NCI-H1092 (cell line): ENCODE measurements at regions not wholly inside any gene's neighbourhood (a gene's known extent, or its start where the extent isn't known, plus 50 kb on each side); places are given as distances from the start of the nearest gene placed in this dataset.

Experiments used
- DNase-seq: peaks from one replicate; lab custom pipeline; 2025; lab: John Stamatoyannopoulos, UW

GRCh38 chr18:43482136-43482535, 204.8 kb upstream of the SYT4 start:
- DNase-seq = no peak

GRCh38 chr18:43482600-43482999, 205.3 kb upstream of the SYT4 start:
- DNase-seq = no peak

DNA sequence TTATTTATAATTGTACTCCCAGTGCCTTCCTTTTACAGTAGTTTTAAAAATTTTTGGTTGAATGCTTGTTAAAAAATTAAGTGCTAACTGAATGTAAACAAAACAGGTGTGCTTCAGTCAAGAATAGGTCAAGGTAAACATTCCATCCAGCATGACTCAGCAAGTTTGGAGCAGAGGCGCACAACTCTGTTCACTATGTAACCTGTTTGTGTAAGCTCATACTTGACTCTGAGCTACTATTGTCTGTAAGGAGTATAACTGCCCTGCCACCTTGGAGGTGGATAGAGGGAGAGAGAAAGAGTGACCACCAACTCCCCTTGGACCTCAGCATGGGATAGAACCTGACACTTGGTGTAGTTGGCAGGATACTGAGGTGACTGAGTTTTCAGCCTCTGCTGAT, 207.4 kb upstream of the SYT4 start:
- DNase-seq = no peak

- DNase-seq = no peak
Measured at GRCh38 chr18:43485545-43485963, 208.3 kb upstream of the SYT4 start.

DNA sequence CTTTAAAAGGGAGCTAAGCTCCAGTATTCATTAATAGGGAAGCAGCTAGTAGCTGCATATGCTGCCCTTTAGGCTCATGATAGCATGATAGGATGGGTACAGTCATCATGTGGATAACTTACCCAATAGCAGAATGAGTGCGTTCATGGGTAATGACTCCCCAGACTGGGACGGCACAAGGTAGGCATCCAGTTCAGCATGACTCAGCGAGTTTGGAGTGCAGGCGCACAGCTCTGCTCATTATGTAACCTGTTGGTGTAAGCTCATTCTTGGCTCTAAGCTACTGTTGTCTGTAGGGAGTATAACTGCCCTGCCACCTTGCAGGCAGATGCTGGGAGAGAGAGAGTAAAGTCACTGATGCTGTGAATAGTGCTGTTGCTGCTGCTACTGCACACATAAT, 209.2 kb upstream of the SYT4 start:
- DNase-seq = no peak

DNA sequence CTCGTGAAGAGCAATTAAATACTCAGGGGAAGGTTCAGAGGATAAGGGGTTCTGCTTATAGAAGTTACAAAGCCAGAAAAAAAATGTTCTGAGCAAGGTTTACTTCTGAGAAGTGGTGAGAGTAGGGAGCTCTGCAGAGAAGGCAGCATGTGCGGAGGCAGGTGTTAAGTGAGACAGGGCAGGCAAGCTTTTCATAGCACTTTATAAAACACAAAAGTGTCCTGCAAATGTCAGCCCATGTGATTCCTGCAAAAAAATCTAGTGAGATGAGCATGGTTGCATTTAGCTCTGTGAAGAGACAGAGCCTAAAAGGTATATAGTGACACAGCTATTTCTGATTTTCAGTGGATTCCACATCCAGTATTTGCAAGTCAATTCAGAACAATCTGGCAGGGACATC, 223.8 kb upstream of the SYT4 start:
- DNase-seq = no peak

DNA sequence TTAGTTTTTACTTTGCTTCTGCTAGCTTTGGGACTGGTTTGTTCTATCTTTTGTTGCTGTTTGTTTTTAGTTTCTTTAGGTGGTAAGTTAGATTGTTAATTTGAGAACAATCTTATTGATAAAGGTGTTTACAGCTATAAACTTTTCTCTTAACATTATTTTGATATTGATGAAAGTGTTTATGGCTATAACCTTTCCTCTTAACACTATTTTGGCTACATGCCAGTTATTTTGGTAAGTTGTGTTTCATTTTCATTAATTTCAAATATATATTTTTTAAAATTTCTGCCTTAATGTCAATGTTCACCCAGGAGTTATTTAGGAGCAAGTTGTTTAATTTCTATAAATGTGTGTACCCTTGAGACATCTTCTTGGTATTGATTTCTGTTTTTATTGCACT, 229.6 kb upstream of the SYT4 start:
- DNase-seq = no peak

- DNase-seq = no peak
Measured at GRCh38 chr18:43507842-43508481, 230.7 kb upstream of the SYT4 start.

DNA sequence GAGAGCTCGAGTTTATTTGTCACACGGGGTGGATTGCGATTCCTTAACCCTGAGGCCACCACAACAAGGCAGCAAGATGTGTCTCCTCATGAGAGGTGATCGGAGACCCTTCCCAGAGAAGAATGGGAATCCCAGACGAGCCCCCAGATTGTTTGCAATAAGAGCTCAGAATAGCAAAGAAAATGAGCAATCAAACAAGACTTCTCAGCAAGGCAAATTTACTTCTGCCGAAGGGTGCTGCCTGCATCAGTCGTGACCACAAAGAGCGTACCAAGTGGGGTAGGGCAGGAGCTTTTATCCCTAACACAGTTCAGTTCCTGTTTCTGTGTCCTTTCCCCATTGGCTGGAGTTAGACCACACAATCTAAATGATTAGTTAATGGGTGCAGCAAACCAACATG, 237.5 kb upstream of the SYT4 start:
- DNase-seq = no peak

DNA sequence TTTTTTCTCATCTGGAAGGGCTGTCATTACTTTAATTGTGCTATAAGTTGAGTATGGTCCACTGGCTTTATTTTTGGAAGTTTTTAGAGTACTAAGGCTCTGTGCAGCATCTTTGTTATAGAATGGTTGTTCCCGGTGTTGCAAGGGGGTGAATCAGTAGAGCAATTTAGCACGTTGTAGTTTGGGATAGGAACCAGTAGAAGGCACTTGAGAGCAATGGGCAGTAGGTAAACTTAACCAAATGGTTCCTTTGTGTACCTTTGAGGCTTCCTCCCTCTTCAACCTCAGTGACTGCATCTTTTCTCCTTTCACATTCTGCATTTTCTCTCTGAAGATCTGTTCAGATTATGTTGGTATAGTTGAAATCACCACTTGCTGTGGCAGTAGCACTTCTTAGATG, 238.2 kb upstream of the SYT4 start:
- no peak for DNase-seq

GRCh38 chr18:43524260-43524659, 247.0 kb upstream of the SYT4 start:
- DNase-seq = no peak

DNA sequence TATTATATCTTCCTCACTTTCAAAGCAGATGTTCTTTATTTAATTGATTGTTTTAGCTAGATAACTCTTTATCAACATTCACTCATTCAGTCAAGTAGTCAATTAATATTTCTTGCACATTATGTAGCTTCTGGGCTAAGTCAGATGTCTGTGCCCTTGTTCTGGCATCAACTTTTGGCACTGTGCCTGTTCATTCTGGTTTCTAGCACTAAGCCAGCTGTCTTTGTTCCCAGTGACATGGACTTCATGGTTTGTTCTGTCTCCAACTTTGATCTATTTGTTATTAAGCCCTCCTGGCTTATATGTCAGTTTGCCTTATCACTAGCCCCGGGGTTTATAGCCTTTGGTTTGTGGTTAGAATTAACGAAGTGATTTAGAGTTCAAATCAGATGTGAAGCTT, 247.9 kb upstream of the SYT4 start:
- DNase-seq = no peak

DNA sequence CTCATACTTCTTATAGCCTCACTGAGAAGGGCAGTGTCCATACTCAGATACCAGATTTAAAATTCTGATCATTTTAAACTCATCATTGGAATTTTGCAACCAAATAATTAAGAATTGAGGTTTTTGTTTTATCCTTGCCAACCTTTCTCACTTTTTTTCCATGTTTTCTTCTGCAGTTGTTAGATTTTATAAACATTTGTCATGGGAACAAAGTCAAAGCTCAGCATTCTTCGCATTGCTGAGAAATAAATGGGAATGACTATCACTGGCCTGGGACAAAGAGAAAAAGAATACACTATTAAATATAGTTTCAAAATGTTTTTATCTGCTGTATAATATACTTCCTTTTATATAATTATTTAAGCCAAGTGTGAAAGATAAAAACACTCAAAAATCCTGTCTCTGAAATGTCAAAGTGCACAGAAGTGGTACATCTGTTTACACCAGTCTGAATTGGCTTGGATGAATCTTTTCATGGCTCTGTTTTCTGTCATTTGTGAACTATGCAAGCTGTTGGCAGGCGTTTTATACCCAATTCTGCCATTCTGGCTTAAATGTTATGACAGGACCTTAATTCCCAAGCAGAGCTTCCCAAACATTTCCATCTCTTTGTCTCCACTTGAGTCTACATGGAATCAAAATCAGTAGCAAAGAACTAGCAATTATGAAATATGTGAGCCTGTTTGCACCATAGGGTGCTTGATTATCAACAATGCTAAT, 249.3 kb upstream of the SYT4 start:
- DNase-seq = no peak

GRCh38 chr18:43531438-43531837, 254.1 kb upstream of the SYT4 start:
- no peak for DNase-seq

- no peak for DNase-seq
Measured at GRCh38 chr18:43533371-43533770, 256.1 kb upstream of the SYT4 start.

GRCh38 chr18:43534511-43534910, 257.2 kb upstream of the SYT4 start:
- DNase-seq = no peak

DNA sequence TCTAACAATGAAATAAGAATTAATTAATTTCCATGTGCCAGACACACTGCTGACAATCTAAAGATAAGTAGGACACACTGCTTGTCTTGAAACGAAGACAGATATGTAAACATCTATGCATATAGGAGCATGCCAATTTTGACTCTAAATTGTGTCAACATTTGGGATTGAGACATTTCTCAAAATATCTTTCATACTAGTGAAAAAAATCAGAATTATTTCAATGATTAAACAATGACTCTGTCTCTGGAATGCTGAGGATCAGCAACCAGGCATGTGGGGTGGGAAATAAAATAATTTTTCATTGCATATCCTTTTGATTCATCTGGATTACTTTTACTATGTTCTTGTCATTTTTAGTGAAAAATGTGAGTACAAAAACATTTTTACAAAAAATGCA, 262.6 kb upstream of the SYT4 start:
- no peak for DNase-seq

DNA sequence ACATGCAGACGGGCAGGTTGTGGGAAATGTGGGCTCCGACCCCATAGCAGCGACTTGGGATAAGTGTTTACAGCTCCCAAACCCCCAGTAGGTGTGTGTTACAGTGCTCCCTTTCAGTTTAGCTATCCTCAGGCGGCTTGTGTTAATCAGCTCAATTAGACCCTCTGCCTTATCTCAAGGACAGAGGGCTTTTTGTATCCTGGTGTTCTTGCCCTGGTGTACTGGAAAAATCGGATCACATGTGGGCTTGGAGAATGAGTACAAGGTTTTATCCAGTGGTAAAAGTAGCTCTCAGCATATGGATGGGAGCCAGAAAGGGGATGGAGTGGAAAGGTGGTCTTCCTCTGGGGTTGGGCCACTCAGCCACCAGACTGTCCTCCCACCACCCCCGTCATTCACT, 264.7 kb upstream of the SYT4 start:
- no peak for DNase-seq

GRCh38 chr18:43543236-43543635, 265.9 kb upstream of the SYT4 start:
- no peak for DNase-seq

DNA sequence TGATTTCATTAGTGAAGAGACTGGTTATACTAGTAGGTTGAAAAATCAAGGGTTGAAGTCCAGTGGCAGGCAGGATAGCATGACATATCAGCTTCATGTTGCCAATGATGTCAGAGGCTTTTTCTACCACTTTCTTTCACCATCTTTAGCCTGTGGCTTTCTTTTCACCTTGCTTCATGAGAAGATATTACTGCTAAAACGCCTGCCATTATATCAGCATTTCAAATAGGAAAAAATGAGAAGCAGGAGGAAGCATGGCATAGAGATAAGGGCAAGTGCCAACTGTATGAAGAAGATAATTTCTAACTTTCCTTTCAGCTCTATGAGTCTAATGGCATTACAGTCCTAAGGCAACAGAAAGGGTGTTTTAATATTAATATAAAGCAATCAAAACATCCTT, 270.2 kb upstream of the SYT4 start:
- DNase-seq = no peak

DNA sequence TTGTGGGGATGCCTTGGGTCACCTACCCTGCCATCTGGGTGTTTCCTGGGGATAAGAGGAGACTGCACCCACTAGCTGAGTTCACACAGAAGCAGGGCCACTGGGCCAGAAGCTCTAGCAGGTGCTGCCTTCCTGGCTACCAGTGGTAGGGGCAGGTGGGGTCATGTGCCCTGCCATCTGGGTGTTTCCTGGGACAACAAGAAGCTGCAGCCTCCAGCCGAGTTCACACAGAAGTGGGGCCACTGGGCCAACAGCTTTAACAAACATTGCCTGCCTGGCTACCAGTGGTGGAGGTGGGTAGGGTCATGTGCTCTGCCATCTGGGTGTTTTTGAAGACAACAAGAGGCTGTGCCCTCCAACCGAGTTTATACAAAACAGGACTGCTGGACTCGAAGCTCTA, 282.2 kb upstream of the SYT4 start:
- DNase-seq = no peak

GRCh38 chr18:43563780-43564179, 286.5 kb upstream of the SYT4 start:
- DNase-seq = peak; percentile 51

DNA sequence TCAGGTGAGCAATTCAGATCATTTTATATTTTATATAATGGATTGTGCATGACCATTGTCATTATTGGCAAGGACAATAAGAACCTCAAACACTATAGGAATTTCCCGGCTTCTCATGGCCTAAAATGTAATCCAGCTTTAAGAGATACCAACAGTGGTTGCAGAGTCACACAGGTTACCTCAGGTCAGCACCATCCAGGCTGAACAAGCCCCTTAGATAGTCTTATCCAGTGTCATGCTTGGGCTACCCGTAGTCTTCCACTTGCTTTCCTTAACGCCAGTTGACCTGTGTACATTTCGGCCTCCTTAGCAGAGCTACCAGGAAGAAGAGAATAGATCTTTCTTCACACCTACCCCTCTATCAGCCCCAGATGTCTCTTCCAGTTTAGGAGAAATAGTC, 293.3 kb upstream of the SYT4 start:
- DNase-seq = no peak

DNA sequence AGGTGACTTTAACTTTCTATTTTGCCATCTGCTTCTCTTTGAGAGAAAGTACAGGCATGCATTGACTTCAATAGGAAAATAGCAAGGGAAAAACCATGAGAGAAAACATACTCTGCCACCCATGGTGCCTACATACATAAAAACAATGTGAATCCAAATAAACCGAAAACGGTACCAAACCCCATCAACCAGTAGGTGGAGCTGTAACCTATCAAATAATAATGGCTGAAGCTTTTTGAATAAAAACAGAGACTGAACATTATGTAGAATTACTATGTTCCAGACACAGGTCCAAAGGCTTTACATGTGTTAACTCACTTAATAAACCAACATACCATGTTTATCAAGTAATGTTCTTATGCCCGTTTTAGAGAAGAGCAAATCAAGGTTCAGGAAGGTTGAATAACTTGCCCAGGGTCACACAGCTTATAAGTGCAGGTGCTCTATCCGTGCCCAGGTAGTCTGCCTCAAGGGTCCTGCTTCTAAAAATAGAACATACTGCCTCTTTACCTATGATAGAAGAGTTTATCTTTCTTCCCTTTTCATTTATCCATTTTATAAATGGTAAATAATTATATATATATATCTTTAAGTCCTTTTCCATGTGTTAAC, 293.9 kb upstream of the SYT4 start:
- DNase-seq = peak; percentile 46
